ENCODE measurements at regions not wholly inside any gene's neighbourhood (a gene's known extent, or its start where the extent isn't known, plus 50 kb on each side); places are given as distances from the start of the nearest gene placed in this dataset.
A peak's percentile ranks its signal among the peaks of the same experiment; 100 is the strongest.

DNA sequence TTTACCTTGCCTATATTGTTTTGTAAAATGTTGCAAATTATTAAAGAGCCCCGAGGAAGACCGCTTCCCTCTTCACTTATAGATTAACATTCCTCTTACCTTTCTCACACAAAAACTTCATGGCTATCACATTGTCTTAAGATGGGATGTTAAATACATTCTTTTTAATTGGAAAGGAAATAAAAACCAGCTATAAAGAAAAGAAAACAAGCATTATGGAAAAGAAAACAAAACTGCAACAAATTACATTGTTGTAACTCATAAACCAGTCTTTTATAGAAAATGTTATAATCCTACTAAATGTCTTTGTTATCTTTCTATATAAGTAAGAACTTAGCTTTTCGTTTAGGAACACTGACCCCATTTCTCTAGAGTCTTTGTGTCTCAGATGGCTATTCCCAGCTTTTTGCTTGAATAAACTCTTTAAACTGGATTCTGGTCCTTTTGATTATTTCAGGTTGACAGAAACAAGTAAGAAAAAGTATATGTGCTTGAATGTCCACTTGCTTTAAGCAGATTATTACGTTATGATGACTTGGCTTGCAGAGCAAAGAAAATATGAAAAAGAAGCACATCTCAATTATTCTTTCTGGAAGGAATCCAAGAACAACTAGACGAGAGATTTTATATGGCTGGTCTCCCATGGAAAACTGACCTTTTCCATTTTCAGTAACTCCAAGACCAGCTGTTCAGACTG is 128.2 kb downstream of the AKR1D1 start:
- no peaks in the 10 kb centered on the region for H3K4me1 ChIP-seq
- 48% methylated on average over 5 of the region's 5 CpGs for WGBS

DNA sequence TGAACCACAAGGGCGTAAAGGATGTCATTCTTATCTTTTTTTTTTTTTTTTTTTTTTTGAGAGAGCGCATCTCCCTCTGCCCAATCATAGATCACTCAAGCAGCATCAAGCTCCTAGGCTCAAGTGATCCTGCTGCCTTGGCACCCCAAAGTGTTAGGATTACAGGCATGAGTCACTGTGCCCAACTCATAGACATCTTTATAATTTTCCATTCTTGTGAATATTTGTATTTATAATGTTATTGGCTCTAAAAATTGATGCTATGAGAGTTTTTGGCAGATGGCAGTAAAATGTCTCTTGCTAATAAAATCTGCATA is 128.7 kb downstream of the AKR1D1 start:
- no peak for DNase-seq (ENCODE audit: extremely low spot score)
- Histone ChIP-seq H3K9me3 (no peaks in the 10 kb centered on the region), H3K36me3 (no peaks in the 10 kb centered on the region), H3K27ac (replicated peaks in 1 of 4) (no peak overlapping the region), H3K27me3 (no peaks in the 10 kb centered on the region), H3K4me3 (no peak overlapping the region), H3K4me1 (no peaks in the 10 kb centered on the region)
- TF ChIP-seq POLR2AphosphoS5 (IDR thresholded peaks at IDR 0.05) (no peak), POLR2A (IDR thresholded peaks at IDR 0.05; ENCODE audit: low read depth) (no peak), EP300 (IDR thresholded peaks at IDR 0.05) (no peak)
- TF ChIP-seq, protein P1, sequence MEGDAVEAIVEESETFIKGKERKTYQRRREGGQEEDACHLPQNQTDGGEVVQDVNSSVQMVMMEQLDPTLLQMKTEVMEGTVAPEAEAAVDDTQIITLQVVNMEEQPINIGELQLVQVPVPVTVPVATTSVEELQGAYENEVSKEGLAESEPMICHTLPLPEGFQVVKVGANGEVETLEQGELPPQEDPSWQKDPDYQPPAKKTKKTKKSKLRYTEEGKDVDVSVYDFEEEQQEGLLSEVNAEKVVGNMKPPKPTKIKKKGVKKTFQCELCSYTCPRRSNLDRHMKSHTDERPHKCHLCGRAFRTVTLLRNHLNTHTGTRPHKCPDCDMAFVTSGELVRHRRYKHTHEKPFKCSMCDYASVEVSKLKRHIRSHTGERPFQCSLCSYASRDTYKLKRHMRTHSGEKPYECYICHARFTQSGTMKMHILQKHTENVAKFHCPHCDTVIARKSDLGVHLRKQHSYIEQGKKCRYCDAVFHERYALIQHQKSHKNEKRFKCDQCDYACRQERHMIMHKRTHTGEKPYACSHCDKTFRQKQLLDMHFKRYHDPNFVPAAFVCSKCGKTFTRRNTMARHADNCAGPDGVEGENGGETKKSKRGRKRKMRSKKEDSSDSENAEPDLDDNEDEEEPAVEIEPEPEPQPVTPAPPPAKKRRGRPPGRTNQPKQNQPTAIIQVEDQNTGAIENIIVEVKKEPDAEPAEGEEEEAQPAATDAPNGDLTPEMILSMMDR (IDR thresholded peaks at IDR 0.05), result no peak
- 64% methylated on average over 2 of the region's 2 CpGs for WGBS
- intact Hi-C loops (cut with DNase I), result no loop called here

More for the DNA sequence above, 128.2 kb downstream of the AKR1D1 start:
- Histone ChIP-seq H3K4me3 (no peak overlapping the region), H3K36me3 (no peaks in the 10 kb centered on the region), H3K27me3 (no peaks in the 10 kb centered on the region), H3K27ac (replicated peaks in 1 of 4) (no peak overlapping the region), H3K9me3 (no peaks in the 10 kb centered on the region)
- intact Hi-C loops (cut with DNase I), result no loop called here
- DNase-seq (ENCODE audit: extremely low spot score), result no peak
- TF ChIP-seq POLR2A (IDR thresholded peaks at IDR 0.05; ENCODE audit: low read depth) (no peak), POLR2AphosphoS5 (IDR thresholded peaks at IDR 0.05) (no peak), EP300 (IDR thresholded peaks at IDR 0.05) (no peak)
- TF ChIP-seq, protein P1 (IDR thresholded peaks at IDR 0.05), result no peak

DNA sequence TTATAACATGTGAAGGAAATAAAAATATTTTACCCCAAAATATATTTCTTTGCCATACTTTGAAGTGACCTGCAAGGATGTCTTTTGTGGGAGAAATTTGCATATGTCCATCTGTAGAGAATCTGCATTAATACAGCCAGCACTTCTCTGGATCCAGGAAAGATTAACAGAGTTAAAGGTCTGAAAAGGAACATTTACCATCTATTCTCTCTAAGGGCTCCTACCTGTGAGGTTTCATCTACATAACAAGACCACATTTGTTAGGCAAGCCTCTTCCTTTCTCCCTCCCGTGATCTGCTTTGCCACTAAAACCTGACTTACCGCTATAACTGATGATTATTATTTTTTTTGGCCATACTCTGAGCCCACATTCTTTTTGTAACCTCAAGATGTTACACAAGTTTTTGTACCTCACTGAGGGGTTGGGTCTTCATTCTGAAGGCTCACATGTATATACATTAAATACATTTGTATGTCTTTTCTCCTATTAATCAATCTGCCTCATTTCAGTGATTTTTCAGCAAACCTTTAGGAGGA is 129.4 kb downstream of the AKR1D1 start:
- DNase-seq (ENCODE audit: extremely low spot score), result peak; percentile 21
- Histone ChIP-seq H3K9me3 (no peaks in the 10 kb centered on the region), H3K27ac (replicated peaks in 1 of 4) (no peak overlapping the region), H3K4me3 (no peak overlapping the region), H3K36me3 (no peaks in the 10 kb centered on the region), H3K4me1 (no peaks in the 10 kb centered on the region), H3K27me3 (no peaks in the 10 kb centered on the region)
- intact Hi-C loops (cut with DNase I), result no loop called here
- 41% methylated on average over 2 of the region's 2 CpGs for WGBS
- TF ChIP-seq, protein P1 (IDR thresholded peaks at IDR 0.05), result no peak
- TF ChIP-seq POLR2A (IDR thresholded peaks at IDR 0.05; ENCODE audit: low read depth) (no peak), POLR2AphosphoS5 (IDR thresholded peaks at IDR 0.05) (no peak), EP300 (IDR thresholded peaks at IDR 0.05) (no peak)

DNA sequence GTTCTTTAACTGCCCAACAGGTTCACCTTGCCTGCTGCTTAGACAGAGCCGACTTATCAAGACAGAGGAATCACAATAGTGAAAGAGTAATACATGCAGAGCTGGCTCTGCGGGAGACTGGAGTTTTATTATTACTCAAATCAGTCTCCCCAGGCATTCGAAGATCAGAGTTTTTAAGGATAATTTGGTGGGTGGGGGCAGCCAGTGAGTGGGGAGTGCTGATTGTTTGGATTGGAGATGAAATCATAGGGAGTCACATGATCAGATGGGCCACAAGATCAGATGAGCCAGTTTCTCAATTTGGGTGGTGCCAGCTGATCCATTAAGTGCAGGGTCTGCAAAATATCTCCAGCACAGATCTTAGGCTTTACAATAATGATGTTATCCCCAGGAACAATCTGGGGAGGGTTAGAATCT is 131.3 kb downstream of the AKR1D1 start:
- no peaks in the 10 kb centered on the region for H3K36me3 ChIP-seq
- no peak overlapping the region for H3K27ac ChIP-seq (replicated peaks in 1 of 4)
- H3K4me3 ChIP-seq, result no peak overlapping the region
- TF ChIP-seq EP300 (IDR thresholded peaks at IDR 0.05) (no peak), POLR2A (IDR thresholded peaks at IDR 0.05; ENCODE audit: low read depth) (no peak), POLR2AphosphoS5 (IDR thresholded peaks at IDR 0.05) (no peak)
- TF ChIP-seq, protein P1 (IDR thresholded peaks at IDR 0.05), result no peak
- no peak for DNase-seq (ENCODE audit: extremely low spot score)
- H3K27me3 ChIP-seq, result no peaks in the 10 kb centered on the region
- no peaks in the 10 kb centered on the region for H3K4me1 ChIP-seq
- intact Hi-C loops (cut with DNase I), result no loop called here
- WGBS, result 65% methylated on average over 3 of the region's 3 CpGs
- H3K9me3 ChIP-seq, result no peaks in the 10 kb centered on the region

DNA sequence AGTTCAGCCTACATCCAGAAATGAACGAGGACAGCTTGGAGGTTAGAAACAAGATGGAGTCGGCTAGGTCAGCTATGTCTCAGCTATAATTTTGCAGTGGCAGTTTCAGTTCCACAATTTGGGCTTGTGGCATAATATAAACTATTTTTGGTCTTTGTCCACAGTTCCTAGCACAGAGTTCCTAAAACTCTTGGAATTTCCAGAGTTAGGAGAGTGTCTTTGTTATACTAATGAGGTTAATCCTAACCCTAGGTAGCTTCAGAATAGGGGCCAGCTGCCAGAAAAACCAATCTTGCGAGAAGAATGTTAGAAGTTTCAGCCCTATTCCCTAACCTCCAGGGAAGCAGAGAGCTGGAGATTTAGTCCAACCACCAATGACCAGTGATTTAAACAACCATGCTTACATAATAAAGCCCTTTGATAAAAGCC is 131.9 kb downstream of the AKR1D1 start:
- Histone ChIP-seq H3K27ac (replicated peaks in 1 of 4) (no peak overlapping the region), H3K9me3 (no peaks in the 10 kb centered on the region), H3K27me3 (no peaks in the 10 kb centered on the region), H3K36me3 (no peaks in the 10 kb centered on the region), H3K4me3 (no peak overlapping the region), H3K4me1 (no peaks in the 10 kb centered on the region)
- WGBS, result 75% methylated on average over 3 of the region's 3 CpGs
- DNase-seq (ENCODE audit: extremely low spot score), result no peak
- TF ChIP-seq POLR2A (IDR thresholded peaks at IDR 0.05; ENCODE audit: low read depth), result no peak
- intact Hi-C loops (cut with DNase I), result no loop called here

All from esophagus muscularis mucosa (tissue), 4 donors.